Left ventricle myocardium inferior (tissue), 1 donor: ENCODE measurements at regions not wholly inside any gene's neighbourhood (a gene's known extent, or its start where the extent isn't known, plus 50 kb on each side); places are given as distances from the start of the nearest gene placed in this dataset.

Source experiments
- DNase-seq: peaks from one replicate; pipeline ENCODE4 v3.0.0-alpha.2; 2020
- H3K27ac ChIP-seq: fragments of 200-600 bp; replicated peaks from 2 replicates; pipeline ENCODE4 v1.8.0; 2021
- H3K27me3 ChIP-seq: fragments of 200-600 bp; 2 replicates; pipeline ENCODE4 v1.8.0; 2021; ENCODE audit warnings: low read depth
- H3K36me3 ChIP-seq: fragments of 200-600 bp; 2 replicates; pipeline ENCODE4 v1.8.0; 2021
- H3K4me1 ChIP-seq: fragments of 200-600 bp; 2 replicates; pipeline ENCODE4 v1.8.0; 2021
- H3K4me3 ChIP-seq: fragments of 200-600 bp; 2 replicates; pipeline ENCODE4 v1.8.0; 2021; ENCODE audit warnings: mild to moderate bottlenecking, moderate library complexity
- H3K9me3 ChIP-seq: fragments of 200-600 bp; replicated peaks from 2 replicates; pipeline ENCODE4 v1.8.0; 2021
- intact Hi-C: fragments of 100-400 bp; cut with micrococcal nuclease; formaldehyde crosslinking; loops from one replicate; pipeline ENCODE4 v1.11.0; 2022
- TF ChIP-seq, protein P1 (sequence below): fragments of 200-600 bp; IDR thresholded peaks from 2 replicates; pipeline ENCODE4 v1.8.0; 2021; ENCODE audit warnings: antibody characterized with exemption, mild to moderate bottlenecking, borderline replicate concordance
- donor health status: DM: no; HTN: yes; CAD: no; lungs with severe emphysema.

- Histone ChIP-seq H3K4me1 (no peaks in the 10 kb centered on the region), H3K4me3 (no peak overlapping the region), H3K9me3 (no peaks in the 10 kb centered on the region), H3K36me3 (no peaks in the 10 kb centered on the region), H3K27me3 (no peaks in the 10 kb centered on the region), H3K27ac (no peak overlapping the region)
- TF ChIP-seq, protein P1, sequence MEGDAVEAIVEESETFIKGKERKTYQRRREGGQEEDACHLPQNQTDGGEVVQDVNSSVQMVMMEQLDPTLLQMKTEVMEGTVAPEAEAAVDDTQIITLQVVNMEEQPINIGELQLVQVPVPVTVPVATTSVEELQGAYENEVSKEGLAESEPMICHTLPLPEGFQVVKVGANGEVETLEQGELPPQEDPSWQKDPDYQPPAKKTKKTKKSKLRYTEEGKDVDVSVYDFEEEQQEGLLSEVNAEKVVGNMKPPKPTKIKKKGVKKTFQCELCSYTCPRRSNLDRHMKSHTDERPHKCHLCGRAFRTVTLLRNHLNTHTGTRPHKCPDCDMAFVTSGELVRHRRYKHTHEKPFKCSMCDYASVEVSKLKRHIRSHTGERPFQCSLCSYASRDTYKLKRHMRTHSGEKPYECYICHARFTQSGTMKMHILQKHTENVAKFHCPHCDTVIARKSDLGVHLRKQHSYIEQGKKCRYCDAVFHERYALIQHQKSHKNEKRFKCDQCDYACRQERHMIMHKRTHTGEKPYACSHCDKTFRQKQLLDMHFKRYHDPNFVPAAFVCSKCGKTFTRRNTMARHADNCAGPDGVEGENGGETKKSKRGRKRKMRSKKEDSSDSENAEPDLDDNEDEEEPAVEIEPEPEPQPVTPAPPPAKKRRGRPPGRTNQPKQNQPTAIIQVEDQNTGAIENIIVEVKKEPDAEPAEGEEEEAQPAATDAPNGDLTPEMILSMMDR: no peak
- DNase-seq: no peak
- intact Hi-C loops: no loop called here
Measured at GRCh38 chr2:204299766-204300165, 245.5 kb upstream of the PARD3B start.

- H3K27me3 ChIP-seq: no peaks in the 10 kb centered on the region
- intact Hi-C loops: no loop called here
- no peaks in the 10 kb centered on the region for H3K36me3 ChIP-seq
Measured at GRCh38 chr2:204306667-204307066, 238.6 kb upstream of the PARD3B start.

DNA sequence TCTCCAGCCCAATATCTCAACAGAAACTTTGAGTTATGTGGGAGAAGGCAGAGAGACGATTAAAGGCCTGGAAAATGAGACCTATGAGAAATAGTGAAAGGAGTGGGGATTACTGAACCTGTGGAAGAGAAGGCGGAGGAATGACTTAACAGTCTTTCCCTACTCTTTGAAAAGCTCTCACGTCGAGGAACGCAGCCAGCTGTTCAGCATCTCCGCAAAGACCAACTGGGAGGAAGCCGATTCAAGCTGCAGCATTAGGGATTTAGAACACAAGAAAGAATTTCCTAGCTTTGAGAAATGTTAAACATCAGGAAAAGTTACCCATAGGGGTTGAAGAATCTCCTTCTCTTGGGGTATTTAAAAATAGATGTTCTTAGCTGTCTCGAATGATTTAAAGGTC is 233.2 kb upstream of the PARD3B start:
- Histone ChIP-seq H3K4me3 (no peak overlapping the region), H3K4me1 (peaks cover 7% of the 10 kb centered on the region), H3K27me3 (peaks cover 8% of the 10 kb centered on the region), H3K27ac (no peak overlapping the region), H3K36me3 (no peaks in the 10 kb centered on the region), H3K9me3 (no peaks in the 10 kb centered on the region)
- intact Hi-C loops: no loop called here
- no peak for DNase-seq
- TF ChIP-seq, protein P1: no peak

More at GRCh38 chr2:204306667-204307066, 238.6 kb upstream of the PARD3B start:
- no peaks in the 10 kb centered on the region for H3K4me1 ChIP-seq
- H3K4me3 ChIP-seq: no peak overlapping the region
- H3K27ac ChIP-seq: no peak overlapping the region
- TF ChIP-seq, protein P1: no peak
- DNase-seq: no peak
- no peaks in the 10 kb centered on the region for H3K9me3 ChIP-seq

DNA sequence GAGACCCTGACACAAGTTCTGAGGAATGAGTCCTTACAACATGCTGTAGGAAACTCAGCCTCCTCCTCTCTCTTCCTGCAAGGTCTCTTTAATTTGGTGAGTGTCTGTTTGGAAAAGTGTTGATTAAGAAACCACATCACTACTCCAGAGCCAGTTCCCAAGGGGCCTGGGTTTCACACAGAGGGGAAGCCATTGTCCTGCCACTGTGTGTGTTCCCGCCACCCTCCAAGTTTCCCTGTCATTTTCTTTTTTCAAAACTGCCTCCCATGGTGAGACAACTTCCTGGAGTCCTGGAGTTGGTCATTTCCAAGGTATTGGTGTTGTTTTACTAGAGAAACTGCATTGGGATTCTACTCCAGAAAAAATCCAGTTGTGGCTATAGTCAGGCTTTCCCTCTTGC is 232.0 kb upstream of the PARD3B start:
- Histone ChIP-seq H3K4me3 (no peak overlapping the region), H3K9me3 (no peaks in the 10 kb centered on the region), H3K36me3 (no peaks in the 10 kb centered on the region), H3K4me1 (peaks cover 7% of the 10 kb centered on the region), H3K27ac (no peak overlapping the region), H3K27me3 (peaks cover 8% of the 10 kb centered on the region)
- intact Hi-C loops: no loop called here
- TF ChIP-seq, protein P1: no peak
- DNase-seq: no peak

DNA sequence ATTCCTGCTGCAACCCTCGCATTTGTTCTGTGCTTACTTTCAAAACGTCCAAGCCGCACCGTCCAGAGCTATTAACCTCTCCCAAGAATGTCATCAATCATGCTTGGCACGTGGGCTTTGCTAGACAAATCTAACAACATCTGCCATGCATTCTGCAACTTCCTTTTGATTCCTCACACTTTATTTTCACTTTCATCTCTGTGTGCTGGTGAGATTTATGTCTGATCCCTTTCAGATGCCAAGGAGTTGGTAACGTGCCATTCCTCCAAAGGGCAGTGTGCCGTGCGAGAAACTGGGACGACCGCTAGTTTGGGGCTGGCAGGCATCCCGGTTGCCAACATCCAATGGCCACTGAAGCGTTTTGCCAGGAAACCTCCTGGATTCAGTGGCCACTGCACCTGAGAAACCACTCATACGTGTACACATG is 230.0 kb upstream of the PARD3B start:
- TF ChIP-seq, protein P1: no peak
- no peaks in the 10 kb centered on the region for H3K36me3 ChIP-seq
- DNase-seq: no peak
- peaks cover 8% of the 10 kb centered on the region for H3K27me3 ChIP-seq
- H3K4me1 ChIP-seq: peaks cover 7% of the 10 kb centered on the region
- H3K27ac ChIP-seq: no peak overlapping the region
- no peak overlapping the region for H3K4me3 ChIP-seq
- intact Hi-C loops: no loop called here
- H3K9me3 ChIP-seq: no peaks in the 10 kb centered on the region

- no peak overlapping the region for H3K27ac ChIP-seq
- DNase-seq: no peak
- H3K9me3 ChIP-seq: no peaks in the 10 kb centered on the region
- no peaks in the 10 kb centered on the region for H3K36me3 ChIP-seq
- TF ChIP-seq, protein P1: no peak
- H3K4me1 ChIP-seq: peaks cover 24% of the 10 kb centered on the region
- intact Hi-C loops: no loop called here
- H3K27me3 ChIP-seq: peaks cover 8% of the 10 kb centered on the region
- no peak overlapping the region for H3K4me3 ChIP-seq
Measured at GRCh38 chr2:204317640-204318039, 227.6 kb upstream of the PARD3B start.
